DOHH2 (cell line): ENCODE measurements at regions not wholly inside any gene's neighbourhood (a gene's known extent, or its start where the extent isn't known, plus 50 kb on each side); places are given as distances from the start of the nearest gene placed in this dataset.

Source experiments
- CTCF ChIP-seq: fragments of 200-600 bp; sonication (generic); IDR thresholded peaks from one replicate; pipeline ENCODE4 v1.5.1; 2014; ENCODE audit warnings: antibody characterized with exemption, mild to moderate bottlenecking, low read depth, low read length; ENCODE audit not compliant: poor library complexity, severe bottlenecking
- EZH2phosphoT487 ChIP-seq: fragments of 200-600 bp; sonication (generic); IDR thresholded peaks from 2 replicates; pipeline ENCODE4 v1.6.1; 2017; ENCODE audit warnings: borderline replicate concordance, mild to moderate bottlenecking, antibody characterized with exemption, low read length, moderate library complexity, mixed read lengths

- TF ChIP-seq CTCF (no peak), EZH2phosphoT487 (no peak)
These were observed 136.9 kb downstream of the SKIDA1 start for GRCh38 chr10:21388589-21388988.
